NOMO-1 (cell line): ENCODE measurements at regions not wholly inside any gene's neighbourhood (a gene's known extent, or its start where the extent isn't known, plus 50 kb on each side); places are given as distances from the start of the nearest gene placed in this dataset.

Experiments
- DNase-seq, 2 experiments: peaks; one replicate each; lab custom pipeline; 2025; ENCODE audit not compliant: unreplicated experiment in 2 of 2; lab: John Stamatoyannopoulos, UW

DNA sequence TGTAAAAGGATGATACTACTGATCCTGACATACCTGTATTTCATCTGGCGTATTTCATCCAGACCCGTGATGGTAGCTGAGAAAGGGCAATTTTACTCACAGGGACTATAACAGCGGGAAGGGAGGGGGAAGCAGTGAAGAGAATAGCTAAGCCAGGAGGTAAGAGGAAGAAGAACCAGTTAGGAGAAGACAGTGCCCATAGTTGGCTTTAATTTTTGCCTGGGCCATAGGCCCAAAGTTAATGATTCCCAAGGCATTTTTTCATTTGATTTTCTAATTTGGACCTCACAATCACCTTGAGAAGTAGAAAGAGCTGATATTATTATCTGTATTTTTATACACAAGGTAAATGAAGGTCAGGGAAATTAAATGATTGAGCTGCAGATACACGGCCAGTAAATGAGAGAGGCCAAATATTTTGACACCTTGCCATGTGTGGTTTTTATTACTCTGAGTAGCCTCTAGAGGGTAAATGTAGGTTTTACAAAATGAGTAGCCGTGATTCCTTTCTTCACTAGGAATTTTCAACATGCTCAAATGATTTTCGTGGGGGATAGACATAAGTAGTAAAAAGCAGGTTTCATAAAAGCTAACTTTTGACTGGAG lies 382.2 kb downstream of the FUT8 start:
- no peak for DNase-seq

DNA sequence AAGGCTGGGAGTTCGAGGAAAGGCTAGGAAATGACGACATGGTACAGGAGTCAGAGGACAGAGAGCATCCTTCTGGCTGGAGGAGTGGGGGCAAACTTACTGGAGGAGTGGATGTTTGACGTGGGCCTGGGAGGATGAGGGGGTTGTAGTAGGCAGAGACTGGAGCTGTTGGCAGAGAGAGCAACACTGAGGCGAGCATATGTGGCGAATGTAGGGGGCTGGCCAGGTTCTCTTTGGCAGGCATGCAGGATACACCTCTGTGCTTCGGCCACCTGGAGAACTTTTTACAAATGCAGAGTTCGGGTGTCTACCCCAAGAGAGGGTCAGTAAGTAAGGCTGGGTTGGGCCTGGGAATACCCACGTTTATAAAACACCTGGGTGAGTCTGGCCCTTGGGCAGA lies 385.7 kb downstream of the FUT8 start:
- no peak for DNase-seq

DNA sequence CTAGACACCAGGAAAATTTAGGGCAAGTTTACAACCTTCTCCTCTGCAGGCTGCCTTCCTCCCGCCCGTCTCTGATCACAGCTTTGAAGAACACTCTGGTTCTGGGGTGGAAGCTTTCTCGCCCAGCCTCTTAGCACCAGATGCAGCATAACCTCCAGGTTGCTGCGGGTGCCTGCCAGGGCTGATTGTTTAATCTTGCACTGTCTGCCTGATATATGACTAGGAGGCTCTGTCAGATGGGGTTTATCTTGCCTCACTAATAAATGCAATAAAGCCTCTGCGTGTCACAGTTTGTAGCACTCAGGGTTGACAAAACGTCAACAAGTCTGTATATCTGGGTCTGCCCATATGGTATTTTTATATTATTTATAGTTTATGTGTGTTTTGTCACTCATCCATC lies 388.2 kb downstream of the FUT8 start:
- DNase-seq: no peak

DNA sequence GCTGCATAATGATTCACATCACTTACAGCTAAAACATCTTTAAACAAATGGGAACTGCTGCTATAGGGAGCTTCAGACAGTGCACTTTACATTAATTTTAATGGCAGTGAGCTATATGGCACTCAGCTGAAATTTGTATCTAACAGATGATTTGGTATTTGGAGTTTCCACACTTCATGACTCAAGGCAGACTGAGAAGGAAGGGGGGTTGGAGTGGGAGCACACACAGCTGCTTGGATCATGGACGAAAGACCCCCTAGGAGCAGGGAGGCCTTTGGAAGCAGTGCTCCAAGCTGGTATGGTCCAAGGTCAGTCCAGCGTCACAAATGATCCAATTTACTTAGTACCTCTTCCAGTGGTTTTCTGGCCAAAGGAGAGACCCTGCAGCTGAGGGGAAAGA lies 389.7 kb downstream of the FUT8 start:
- no peak for DNase-seq

DNA sequence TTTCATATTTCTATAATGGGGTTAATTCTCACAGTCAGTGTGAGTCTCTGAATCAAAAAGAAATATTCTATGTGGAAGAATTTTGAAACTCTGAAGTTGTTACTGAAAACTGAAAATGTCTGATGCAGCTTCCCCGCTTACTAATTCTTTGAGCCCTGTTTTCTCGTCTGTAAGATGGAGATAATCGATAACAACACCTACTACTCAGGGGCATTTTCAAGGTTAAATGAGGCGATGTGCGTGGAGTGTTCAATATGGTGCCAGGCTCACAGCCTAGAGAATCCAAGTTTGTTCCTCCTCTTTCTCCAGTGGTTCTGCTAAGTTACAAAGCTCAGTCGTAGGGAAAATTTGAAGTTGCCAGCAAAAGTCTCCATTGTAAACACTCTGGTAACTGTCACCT lies 391.4 kb downstream of the FUT8 start:
- DNase-seq: no peak

DNA sequence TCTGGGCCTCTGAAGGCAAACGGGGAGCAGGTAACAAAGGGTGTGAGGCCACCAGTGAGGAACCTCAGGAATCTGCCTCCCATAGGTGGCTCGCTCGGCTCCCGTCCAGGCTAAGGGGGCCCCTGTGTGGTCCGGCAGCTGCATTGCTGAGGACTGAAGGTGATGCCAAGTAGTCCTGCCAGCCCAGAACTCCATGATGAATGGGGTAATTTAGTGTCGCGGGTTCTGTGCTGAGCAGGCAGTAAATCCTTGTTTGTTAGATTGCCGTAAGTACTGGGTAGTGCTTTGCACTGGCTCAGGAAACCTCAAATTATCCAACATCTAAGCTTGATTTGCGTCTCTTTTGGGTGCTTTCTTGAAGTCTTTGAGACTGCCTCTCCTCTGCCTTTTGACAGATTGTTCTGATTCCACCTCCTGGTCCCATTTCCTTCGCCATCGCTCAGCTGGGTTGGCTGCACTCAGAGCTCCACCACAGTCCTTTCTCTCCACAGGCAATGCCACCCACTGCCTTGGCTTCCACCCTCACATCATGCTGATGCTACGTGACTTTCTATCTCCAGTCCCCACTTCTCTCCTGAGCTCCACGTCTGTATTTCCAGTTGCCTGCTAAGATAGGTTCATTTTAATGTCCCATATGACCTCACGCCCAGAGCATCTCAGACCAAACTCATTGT lies 392.0 kb downstream of the FUT8 start:
- no peak for DNase-seq

DNA sequence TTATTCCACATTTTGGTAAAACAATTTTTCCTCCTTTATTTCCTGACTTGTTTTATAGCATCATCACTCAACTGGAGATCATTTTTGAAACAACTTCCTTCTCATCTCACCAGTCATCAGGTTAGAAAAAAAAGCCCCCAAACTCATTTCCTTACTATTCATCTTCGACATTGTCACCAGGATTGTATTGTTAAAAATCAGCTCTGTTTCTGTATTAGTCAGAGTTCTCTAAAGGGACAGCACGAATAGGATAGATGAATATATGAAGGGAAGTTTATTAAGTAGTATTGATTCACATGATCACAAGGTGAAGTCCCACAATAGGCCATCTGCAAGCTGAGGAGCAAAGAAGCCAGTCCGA lies 392.6 kb downstream of the FUT8 start:
- no peak for DNase-seq

DNA sequence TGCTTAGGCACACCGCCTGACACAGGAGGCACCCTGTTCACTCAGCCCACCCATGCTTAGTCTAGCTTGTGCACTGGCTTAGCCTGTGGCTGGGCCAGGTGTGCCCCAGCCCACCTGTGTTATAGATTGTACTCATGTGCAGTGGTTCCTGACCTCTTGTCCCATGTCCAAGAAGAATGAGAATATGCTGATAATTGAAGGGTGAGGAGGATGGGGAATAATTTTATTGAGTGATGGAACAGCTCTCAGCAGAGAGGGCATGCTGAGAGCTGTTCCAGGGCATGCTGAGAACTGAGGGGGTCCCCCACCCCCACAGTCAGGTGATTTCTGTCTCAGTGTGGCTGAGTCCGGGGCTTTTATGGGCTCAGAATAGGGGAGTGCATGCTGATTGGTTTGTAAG lies 395.9 kb downstream of the FUT8 start:
- no peak for DNase-seq

DNA sequence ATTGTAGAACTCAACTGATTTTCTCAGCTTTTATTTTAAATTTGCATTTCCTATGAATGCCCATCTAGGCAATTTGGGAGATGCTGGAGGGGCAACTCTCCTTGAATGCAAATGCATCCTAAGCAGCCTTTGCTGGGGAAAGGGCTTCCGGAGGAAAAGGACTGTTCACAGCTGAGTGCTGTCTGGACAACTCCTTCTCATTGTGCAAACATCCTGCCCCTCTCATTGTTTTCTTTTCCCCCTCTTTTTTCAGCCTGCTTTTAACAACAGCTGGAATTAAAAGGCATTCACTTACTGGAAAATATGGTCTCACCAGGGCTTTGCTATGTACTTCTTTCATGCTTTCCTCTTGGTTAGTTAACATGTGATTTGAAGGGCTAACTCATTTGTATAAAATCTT lies 397.8 kb downstream of the FUT8 start:
- no peak for DNase-seq

DNA sequence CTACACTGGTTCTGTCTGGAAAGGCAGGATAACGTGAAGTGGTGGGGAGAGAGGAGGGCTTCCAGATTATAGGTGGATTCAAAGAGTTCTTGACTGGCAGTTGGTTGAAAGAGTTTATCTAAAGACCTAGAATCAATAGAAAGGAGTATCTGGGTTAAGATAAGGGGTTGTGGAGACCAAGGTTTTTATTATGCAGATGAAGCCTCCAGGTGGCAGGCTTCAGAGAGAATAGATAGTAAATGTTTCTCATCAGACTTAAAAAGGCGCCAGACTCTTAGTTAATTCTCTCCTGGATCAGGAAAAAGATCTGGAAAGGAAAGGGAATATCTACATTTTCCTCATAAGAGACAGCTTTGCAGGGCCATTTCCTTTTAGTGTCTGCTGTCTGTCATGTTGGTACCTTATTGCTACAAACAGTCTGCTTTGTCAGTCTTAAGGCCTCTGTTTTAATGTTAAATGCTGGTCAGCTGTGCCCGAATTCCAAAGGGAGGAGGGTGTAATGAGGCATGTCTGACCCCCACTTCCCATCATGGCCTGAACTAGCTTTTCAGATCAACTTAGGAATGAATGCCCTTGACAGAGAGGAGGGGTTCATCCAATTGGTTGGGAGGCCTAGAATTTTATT lies 401.3 kb downstream of the FUT8 start:
- no peak for DNase-seq

DNA sequence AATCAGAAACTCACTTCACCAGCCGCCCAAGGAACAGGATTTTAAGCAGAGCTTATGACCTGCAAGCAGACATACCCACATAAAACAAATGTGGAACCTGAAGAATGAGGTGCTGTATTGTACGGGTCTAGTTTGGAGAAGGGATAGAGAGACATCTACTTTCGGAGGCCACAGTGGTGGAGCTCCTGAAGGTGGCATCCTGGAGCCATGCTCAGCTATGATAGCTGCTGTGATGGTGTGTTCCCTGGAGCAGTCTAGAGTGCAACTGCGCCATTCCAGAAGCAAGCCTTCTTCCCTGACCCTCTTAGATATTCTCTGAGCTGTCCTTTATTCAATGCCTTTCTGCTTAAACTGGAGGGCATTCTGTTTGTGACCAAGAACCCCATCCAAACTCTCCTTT lies 402.6 kb downstream of the FUT8 start:
- no peak for DNase-seq

DNA sequence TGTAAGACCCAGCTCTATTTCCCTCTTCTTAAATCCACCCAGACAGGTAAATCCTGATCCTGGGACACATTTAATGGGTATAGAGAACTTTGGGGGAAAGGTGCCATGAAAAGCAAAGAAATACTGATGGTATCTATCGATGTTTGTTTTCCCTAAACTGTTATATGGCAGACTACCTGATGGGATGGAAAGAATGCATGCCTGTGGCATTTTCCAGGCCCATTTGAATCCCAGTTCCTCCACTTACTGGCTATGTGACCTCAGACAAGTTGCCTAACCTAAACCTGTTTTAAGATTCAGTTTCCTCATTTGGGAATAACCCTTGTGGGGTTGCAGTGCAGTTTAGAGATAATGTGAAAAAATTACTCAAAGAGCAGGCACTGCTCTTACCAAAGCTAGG lies 404.5 kb downstream of the FUT8 start:
- no peak for DNase-seq

DNA sequence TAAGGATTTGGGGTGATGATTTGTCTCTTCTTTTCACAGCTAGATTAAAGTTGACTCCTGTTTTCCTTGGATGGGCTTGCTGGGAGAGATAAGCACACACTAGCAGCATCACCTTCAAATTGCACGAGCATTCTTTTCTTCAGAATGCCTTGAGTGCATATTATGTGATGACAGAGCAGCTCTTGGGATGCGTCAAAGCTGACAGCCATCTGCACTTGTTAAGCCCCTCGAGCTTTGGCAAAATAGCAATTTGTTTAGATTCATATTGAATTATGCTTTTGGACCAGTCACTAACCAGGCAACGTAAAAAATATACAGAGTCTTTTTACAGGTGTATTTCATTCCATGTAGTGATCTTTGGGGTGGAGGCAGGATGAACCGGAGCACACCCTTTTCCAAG lies 407.0 kb downstream of the FUT8 start:
- no peak for DNase-seq

DNA sequence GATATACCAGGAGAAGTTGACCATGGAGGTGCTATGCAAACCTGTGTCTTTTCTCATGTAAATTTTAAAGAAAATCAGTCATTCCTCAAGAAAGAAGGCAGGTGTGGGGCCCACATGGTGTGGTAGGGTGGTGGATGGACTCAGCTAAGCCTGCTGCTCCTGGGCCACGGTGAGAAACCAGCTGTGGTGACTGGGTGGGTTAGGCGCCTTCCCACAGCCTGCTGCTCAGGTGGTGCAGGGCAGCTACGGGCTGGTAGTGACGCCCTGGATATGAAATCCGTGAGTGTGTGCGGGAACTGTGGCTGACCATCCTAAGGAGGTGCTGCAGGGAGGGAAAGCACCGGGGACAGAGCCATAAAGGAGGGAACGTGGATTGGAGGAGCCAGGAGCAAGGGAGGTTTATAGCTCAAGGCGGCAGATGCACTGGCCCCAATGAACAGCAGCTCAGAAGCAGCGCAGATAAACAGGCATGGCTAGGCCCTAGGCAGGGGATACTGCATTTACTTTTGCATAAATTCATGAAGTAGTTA lies 408.8 kb downstream of the FUT8 start:
- DNase-seq: no peak

DNA sequence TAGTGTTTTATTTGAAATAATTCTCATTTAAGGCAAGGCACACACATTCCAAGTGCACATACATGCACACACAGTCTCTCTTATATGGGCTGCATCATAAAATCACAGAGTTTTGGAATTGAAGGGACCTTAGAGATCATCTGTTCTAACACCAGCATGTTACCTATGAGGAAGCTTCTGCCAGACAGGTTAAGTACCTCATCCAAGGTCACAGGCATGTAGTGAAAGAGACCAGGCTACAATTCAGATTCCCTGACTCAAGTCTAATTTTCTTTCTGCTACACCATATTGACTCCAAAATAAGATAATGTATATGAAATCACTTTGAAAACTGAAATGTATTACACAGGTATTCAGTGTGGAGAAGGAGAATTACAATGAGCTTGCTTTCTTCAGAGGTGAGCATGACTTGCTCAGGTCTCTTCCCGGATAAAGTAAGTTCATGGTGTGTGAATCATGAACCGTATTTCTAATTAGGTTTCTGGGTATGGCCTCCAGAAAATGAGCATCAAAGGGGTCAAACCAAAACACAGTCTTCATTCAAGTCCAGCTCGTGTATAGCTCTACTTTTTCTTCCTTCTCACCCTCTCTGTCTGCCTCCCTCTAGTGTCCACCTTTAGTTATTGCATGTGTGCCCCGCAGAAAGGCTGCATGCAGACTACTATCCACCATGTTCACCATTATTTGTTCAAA lies 411.9 kb downstream of the FUT8 start:
- peak; percentile 36 to 63 for DNase-seq

DNA sequence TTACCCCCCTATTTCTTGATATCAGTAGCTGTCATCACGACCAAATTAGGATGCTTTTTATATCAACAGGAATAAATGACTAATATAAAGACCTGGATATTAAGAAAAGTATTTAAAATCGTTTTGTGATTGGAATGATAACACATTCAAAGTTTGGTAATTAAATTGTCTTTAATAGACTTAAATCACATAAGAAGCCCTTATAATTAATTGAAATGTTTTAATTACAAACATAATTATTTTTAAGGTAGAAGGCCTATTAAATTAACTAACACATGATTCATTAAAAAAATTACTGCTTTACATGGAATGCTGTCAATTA lies 412.4 kb downstream of the FUT8 start:
- DNase-seq: no peak

DNA sequence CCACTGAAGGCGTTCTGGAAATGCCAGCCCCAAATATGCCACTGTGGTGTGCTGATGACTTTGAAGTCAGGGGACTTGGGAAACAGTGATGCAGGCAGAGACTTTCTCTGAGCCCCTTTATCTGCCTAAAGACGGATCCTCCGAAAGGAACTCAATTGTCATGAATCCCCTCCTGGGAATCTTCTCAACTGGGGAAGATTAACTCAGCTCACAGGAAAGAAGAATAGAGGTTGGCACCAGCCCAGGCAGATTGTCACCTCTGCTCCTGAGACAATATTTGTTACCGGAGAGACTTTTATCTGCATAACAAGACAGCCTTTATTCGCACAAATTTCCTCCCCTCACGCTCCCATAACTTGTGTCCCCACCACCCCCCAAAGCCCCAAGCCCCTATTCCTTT lies 414.4 kb downstream of the FUT8 start:
- DNase-seq: no peak

DNA sequence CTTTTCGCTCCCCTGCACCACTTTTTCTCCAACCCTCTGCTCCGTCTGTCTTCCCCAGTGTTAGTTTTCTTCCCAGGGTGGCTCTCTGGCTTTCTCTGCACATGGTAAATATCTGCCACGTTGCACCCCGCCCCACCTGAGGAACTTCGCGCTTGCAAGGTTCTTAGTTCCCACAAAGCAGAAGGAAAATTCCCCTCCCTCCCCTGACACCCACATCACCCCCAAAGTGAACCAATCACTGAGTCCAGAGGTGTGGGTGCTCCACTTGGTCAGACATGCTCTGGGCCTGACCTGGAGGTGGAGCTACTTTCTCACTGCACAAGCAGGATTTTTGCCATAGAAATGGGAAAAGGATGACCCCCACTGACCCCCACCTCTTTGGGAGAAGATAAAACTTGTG lies 415.0 kb downstream of the FUT8 start:
- no peak for DNase-seq

DNA sequence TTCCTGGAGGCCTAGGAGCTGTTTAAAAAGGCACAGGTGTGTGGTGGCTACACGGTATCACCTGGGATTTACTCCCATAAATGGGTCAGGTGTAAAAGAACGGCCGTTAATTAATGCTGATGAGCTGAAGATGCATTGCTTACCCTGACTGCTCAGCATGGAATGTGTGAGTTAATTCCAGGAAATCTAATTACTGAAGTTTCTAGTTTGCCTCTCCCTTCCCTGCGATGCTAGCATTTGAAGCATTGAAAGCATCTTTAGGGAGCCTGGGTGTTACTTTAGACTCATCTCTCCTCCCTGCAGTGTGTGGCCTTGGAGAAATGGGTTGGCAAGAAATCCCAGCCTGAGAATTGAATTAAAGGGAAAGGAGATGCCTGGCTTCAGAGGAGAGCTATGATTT lies 415.9 kb downstream of the FUT8 start:
- DNase-seq: no peak

DNA sequence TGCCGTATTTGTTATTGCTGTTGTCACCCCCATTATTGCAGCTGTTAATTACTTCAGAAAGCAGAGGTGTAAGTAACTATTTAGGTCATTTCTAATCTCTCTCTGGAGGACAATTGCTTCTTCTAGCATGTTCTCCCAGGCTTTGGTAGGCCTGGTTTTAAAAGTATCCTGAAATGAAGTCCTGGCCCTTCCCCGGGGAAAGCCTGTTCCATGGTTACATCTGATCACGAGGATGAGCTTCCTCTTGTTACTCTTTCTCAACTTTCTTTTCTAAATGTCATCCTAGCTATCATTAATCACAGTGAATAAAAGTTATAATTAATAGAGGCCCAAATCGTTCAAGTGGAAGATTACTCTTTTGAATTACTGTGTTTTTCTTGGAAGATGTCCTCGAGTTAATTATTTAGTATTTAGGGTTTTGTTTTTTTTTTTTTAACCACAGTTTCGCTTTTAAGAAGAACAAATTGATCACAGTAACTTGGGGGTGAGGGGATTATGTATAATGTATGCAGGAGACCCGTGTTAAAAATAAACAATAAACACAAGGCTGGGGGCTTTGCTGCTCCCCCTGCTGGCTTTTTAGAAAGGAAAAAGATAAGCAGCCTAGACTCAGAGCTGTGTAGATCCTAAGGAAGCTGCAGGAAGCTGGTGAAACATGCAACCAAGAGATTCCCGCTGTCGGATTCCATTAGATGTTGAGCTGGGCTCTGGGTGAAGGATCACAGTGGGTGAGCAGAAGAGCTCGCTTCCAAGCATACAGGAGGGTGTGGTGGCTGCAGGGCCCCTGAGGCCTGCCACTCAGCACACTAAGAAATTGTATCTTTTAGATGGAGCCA lies 420.1 kb downstream of the FUT8 start:
- DNase-seq: no peak

DNA sequence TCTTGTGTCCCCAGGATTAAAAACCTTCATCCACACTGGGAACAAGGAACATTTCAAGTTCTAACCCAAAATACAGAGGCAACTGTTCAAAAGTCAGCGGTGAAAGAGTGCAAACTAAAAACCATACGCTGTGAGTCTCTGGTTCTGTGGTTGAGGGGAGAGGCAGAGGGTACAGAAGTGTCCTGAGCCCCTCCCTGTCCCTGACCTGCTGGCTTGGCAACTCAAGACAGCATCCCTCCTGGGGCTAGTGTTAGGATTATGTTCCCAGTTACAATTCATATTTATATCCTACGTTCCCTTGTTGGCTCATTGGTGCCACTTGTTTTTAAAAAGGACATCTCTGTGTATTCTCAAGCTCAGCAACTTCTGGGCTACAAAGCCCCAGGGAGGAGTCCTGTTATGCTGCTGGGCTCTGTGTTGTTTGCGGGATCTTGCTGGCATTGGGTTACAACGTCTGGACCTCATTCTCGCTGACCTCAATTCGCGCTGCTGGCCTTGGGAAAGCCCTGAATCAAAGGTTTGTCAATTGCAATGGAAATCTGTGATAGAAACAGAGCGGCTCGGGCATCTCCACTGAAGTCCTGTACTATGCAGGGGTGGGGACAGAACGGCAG lies 420.8 kb downstream of the FUT8 start:
- DNase-seq: no peak
